K562 (cell line): ENCODE measurements at regions not wholly inside any gene's neighbourhood (a gene's known extent, or its start where the extent isn't known, plus 50 kb on each side); places are given as distances from the start of the nearest gene placed in this dataset.

ENCODE experiments used
- AFF1 ChIP-seq, 2 experiments: fragments of 450-650 bp; IDR thresholded peaks; 2 replicates each; pipeline ENCODE4 v1.6.1; 2018; ENCODE audit warnings: mild to moderate bottlenecking in 2 of 2, low read depth in 1 of 2; ENCODE audit not compliant: partially characterized antibody in 2 of 2
- CEBPB ChIP-seq: fragments of 450-650 bp; IDR thresholded peaks from 2 replicates; pipeline ENCODE4 v1.6.1; 2016; ENCODE audit warnings: missing genetic modification characterization, missing compliant biosample characterization
- CREB3 ChIP-seq: fragments of 450-650 bp; conservative IDR thresholded peaks from 2 replicates; pipeline ENCODE4 v1.6.1; 2016; ENCODE audit warnings: missing genetic modification characterization, low read depth, mild to moderate bottlenecking, missing compliant biosample characterization, moderate library complexity
- CTCF ChIP-seq, 3 experiments: IDR thresholded peaks in 2 of 3; conservative IDR thresholded peaks in 1 of 3; 2 replicates each; pipeline ENCODE4 v1.5.1; 2011 to 2012; ENCODE audit warnings: low read length in 3 of 3, mild to moderate bottlenecking in 3 of 3, control low read depth in 2 of 3, improper control_type of control experiment in 1 of 3, inconsistent platforms in 1 of 3, low read depth in 1 of 3, mixed read lengths in 1 of 3, moderate library complexity in 1 of 3; ENCODE audit not compliant: insufficient read depth in 2 of 3
- DNMT1 ChIP-seq: fragments of 450-650 bp; IDR thresholded peaks from 2 replicates; pipeline ENCODE4 v1.6.1; 2016; ENCODE audit warnings: antibody characterized with exemption, mild to moderate bottlenecking
- FOXJ3 ChIP-seq: sonication (generic); formaldehyde crosslinking; IDR thresholded peaks from 2 replicates; pipeline ENCODE4 v1.4.0; 2020; ENCODE audit warnings: mild to moderate bottlenecking, missing genetic modification reagents
- FOXM1 ChIP-seq, 2 experiments: fragments of 450-650 bp in 1 of 2; sonication (generic) in 1 of 2; formaldehyde crosslinking in 1 of 2; IDR thresholded peaks; 2 replicates each; pipeline versions ENCODE4 v1.6.1 to v1.9.0; 2017 to 2022; ENCODE audit warnings: low read depth in 2 of 2, mild to moderate bottlenecking in 2 of 2, missing genetic modification reagents in 1 of 2, moderate library complexity in 1 of 2
- PPARD ChIP-seq: fragments of 250-450 bp; sonication (Bioruptor Pico); IDR thresholded peaks from 2 replicates; pipeline ENCODE4 v1.8.0; 2022; ENCODE audit warnings: inconsistent platforms, mild to moderate bottlenecking, moderate library complexity
- ZNF197 ChIP-seq: fragments of 200-800 bp; sonication (Bioruptor generic); IDR thresholded peaks from 2 replicates; pipeline ENCODE4 v1.6.1; 2016; ENCODE audit warnings: low read depth, missing genetic modification characterization, missing compliant biosample characterization
- ZSCAN29 ChIP-seq: fragments of 450-650 bp; IDR thresholded peaks from 2 replicates; pipeline ENCODE4 v1.6.1; 2017
- TF ChIP-seq, protein P1 (sequence below): fragments of 250-450 bp; sonication (Bioruptor Pico); IDR thresholded peaks from 2 replicates; pipeline ENCODE4 v1.4.0; 2020; ENCODE audit warnings: mild to moderate bottlenecking

GRCh38 chr4:19683426-19683825 is 568.3 kb upstream of the SLIT2 start:
- TF ChIP-seq, protein P1, sequence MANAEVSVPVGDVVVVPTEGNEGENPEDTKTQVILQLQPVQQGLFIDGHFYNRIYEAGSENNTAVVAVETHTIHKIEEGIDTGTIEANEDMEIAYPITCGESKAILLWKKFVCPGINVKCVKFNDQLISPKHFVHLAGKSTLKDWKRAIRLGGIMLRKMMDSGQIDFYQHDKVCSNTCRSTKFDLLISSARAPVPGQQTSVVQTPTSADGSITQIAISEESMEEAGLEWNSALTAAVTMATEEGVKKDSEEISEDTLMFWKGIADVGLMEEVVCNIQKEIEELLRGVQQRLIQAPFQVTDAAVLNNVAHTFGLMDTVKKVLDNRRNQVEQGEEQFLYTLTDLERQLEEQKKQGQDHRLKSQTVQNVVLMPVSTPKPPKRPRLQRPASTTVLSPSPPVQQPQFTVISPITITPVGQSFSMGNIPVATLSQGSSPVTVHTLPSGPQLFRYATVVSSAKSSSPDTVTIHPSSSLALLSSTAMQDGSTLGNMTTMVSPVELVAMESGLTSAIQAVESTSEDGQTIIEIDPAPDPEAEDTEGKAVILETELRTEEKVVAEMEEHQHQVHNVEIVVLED (CRISPR knock-in tag) = no peak
- TF ChIP-seq CEBPB (tag) (no peak), CTCF (IDR thresholded peaks at IDR 0.05 in 2 of 3, conservative IDR thresholded peaks at IDR 0.05 in 1 of 3; ENCODE audit: insufficient read depth in 2 of 3, low read depth in 1 of 3, low read length in 3 of 3) (no peak), PPARD (CRISPR knock-in tag) (no peak), DNMT1 (no peak), FOXJ3 (CRISPR knock-in tag) (no peak), CREB3 (tag) (no peak), FOXM1 (IDR thresholded peaks at IDR 0.05; ENCODE audit: low read depth) (no peak), FOXM1 (CRISPR knock-in tag; IDR thresholded peaks at IDR 0.05; ENCODE audit: low read depth) (no peak), AFF1 (IDR thresholded peaks at IDR 0.05; ENCODE audit: low read depth in 1 of 2, partially characterized antibody in 2 of 2) (no peak), ZNF197 (CRISPR knock-in tag) (no peak), ZSCAN29 (no peak)
